ENCODE measurements at regions not wholly inside any gene's neighbourhood (a gene's known extent, or its start where the extent isn't known, plus 50 kb on each side); places are given as distances from the start of the nearest gene placed in this dataset.
A peak's percentile ranks its signal among the peaks of the same experiment; 100 is the strongest.

- Histone ChIP-seq H3K36me3 (no peaks in the 10 kb centered on the region), H3K27me3 (no peaks in the 10 kb centered on the region), H3K4me3 (no peak overlapping the region), H3K27ac (no peak overlapping the region), H3K4me1 (peaks cover 0 to 5% of the 10 kb centered on the region in 2 donors), H3K9me3 (no peaks in the 10 kb centered on the region)
- ATAC-seq (no peak), DNase-seq (no peak)
- in situ Hi-C loops (cut with MboI; ENCODE audit: low sequenced_read_pairs in 4 of 4) (no loop called here), intact Hi-C loops (cut with DNase I; ENCODE audit: low total_unique reads) (no loop called here)
- TF ChIP-seq POLR2A (IDR thresholded peaks at IDR 0.05), result no peak
These were observed 178.7 kb downstream of the KATNIP start for GRCh38 chr16:27728691-27729090.

- intact Hi-C loops (cut with DNase I; ENCODE audit: low total_unique reads) (no loop called here), in situ Hi-C loops (cut with MboI; ENCODE audit: low sequenced_read_pairs in 4 of 4) (no loop called here)
- H3K9me3 ChIP-seq, result no peaks in the 10 kb centered on the region
- no peak for TF ChIP-seq POLR2A (IDR thresholded peaks at IDR 0.05)
- TF ChIP-seq CTCF (IDR thresholded peaks at IDR 0.05 in 4 of 5, conservative IDR thresholded peaks at IDR 0.05 in 1 of 5), result no peak
- H3K4me1 ChIP-seq, result no peaks in the 10 kb centered on the region
- ATAC-seq, result no peak
- DNase-seq, result peak in 1 of 2 donors; percentile 15
- no peaks in the 10 kb centered on the region for H3K27me3 ChIP-seq
- H3K36me3 ChIP-seq, result no peaks in the 10 kb centered on the region
- H3K27ac ChIP-seq, result no peak overlapping the region
- H3K4me3 ChIP-seq, result no peak overlapping the region
These were observed 179.8 kb downstream of the KATNIP start for GRCh38 chr16:27729516-27730304.

GRCh38 chr16:27730661-27731210, 180.8 kb downstream of the KATNIP start:
- Histone ChIP-seq H3K27me3 (no peaks in the 10 kb centered on the region), H3K27ac (no peak overlapping the region), H3K36me3 (no peaks in the 10 kb centered on the region), H3K4me1 (no peaks in the 10 kb centered on the region), H3K9me3 (no peaks in the 10 kb centered on the region), H3K4me3 (no peak overlapping the region)
- intact Hi-C loops (cut with DNase I; ENCODE audit: low total_unique reads), result no loop called here
- in situ Hi-C loops (cut with MboI; ENCODE audit: low sequenced_read_pairs in 4 of 4), result no loop called here
- no peak for DNase-seq
- ATAC-seq, result no peak
- TF ChIP-seq POLR2A (IDR thresholded peaks at IDR 0.05), result no peak
- no peak for TF ChIP-seq CTCF (IDR thresholded peaks at IDR 0.05 in 4 of 5, conservative IDR thresholded peaks at IDR 0.05 in 1 of 5)

- TF ChIP-seq POLR2A (IDR thresholded peaks at IDR 0.05) (no peak), CTCF (IDR thresholded peaks at IDR 0.05 in 4 of 5, conservative IDR thresholded peaks at IDR 0.05 in 1 of 5) (no peak)
- no peaks in the 10 kb centered on the region for H3K4me1 ChIP-seq
- no peak overlapping the region for H3K4me3 ChIP-seq
- ATAC-seq (no peak), DNase-seq (no peak)
- intact Hi-C loops (cut with DNase I; ENCODE audit: low total_unique reads) (no loop called here), in situ Hi-C loops (cut with MboI; ENCODE audit: low sequenced_read_pairs in 4 of 4) (no loop called here)
- H3K27ac ChIP-seq, result no peak overlapping the region
- H3K36me3 ChIP-seq, result no peaks in the 10 kb centered on the region
- H3K9me3 ChIP-seq, result no peaks in the 10 kb centered on the region
- no peaks in the 10 kb centered on the region for H3K27me3 ChIP-seq
These were observed 185.1 kb downstream of the KATNIP start for GRCh38 chr16:27735031-27735430.

GRCh38 chr16:27736431-27736830, 186.5 kb downstream of the KATNIP start:
- intact Hi-C loops (cut with DNase I; ENCODE audit: low total_unique reads) (no loop called here), in situ Hi-C loops (cut with MboI; ENCODE audit: low sequenced_read_pairs in 4 of 4) (no loop called here)
- no peaks in the 10 kb centered on the region for H3K27me3 ChIP-seq
- H3K4me1 ChIP-seq, result no peaks in the 10 kb centered on the region
- no peak overlapping the region for H3K4me3 ChIP-seq
- no peaks in the 10 kb centered on the region for H3K9me3 ChIP-seq
- DNase-seq (no peak), ATAC-seq (no peak)
- H3K27ac ChIP-seq, result no peak overlapping the region
- TF ChIP-seq CTCF (IDR thresholded peaks at IDR 0.05 in 4 of 5, conservative IDR thresholded peaks at IDR 0.05 in 1 of 5) (no peak), POLR2A (IDR thresholded peaks at IDR 0.05) (no peak)
- H3K36me3 ChIP-seq, result no peaks in the 10 kb centered on the region

Measured in gastrocnemius medialis (tissue), 4 donors.